Liver (tissue), 3 donors: ENCODE measurements at regions not wholly inside any gene's neighbourhood (a gene's known extent, or its start where the extent isn't known, plus 50 kb on each side); places are given as distances from the start of the nearest gene placed in this dataset.

Source experiments
- CTCF ChIP-seq: fragments of 150-350 bp; IDR thresholded peaks from 2 replicates; pipeline ENCODE4 v1.5.1; 2017; ENCODE audit warnings: improper control_type of control experiment, low read depth, low read length; ENCODE audit not compliant: missing input control
- GABPA ChIP-seq, 2 donors: IDR thresholded peaks in 1 of 2; conservative IDR thresholded peaks in 1 of 2; 2 replicates each; pipeline ENCODE4 v1.6.1; 2016; ENCODE audit warnings: antibody characterized with exemption in 2 of 2, mild to moderate bottlenecking in 1 of 2, moderate library complexity in 1 of 2
- TF ChIP-seq, protein P1 (sequence below): IDR thresholded peaks from 2 replicates; pipeline ENCODE4 v1.6.1; 2016; ENCODE audit warnings: antibody characterized with exemption
- donor health status: healthy.
- donor health status: healthy.

DNA sequence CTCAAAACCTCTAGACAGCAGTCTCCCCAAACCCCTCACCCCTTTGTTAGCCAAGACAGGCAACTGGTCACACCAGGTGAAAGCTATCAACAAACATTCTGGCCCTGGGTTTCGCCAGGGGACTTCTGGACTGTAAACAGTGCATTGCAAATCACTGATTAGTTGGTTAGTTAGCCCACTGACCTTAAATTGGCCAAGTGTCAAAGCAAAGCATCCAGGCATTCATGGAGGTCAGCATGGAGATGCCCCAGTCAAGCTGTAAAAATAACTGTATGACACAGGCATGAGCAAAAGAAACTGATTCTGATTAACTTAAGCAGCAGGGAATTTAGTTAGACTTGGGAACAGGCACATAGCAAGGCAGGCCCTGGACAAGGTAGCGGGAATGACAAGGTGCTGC, 156.0 kb upstream of the TTC29 start:
- no peak for TF ChIP-seq CTCF
- TF ChIP-seq, protein P1, sequence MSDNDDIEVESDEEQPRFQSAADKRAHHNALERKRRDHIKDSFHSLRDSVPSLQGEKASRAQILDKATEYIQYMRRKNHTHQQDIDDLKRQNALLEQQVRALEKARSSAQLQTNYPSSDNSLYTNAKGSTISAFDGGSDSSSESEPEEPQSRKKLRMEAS: no peak
- no peak for TF ChIP-seq GABPA (IDR thresholded peaks at IDR 0.05 in 1 of 2, conservative IDR thresholded peaks at IDR 0.05 in 1 of 2)
